ENCODE measurements at regions not wholly inside any gene's neighbourhood (a gene's known extent, or its start where the extent isn't known, plus 50 kb on each side); places are given as distances from the start of the nearest gene placed in this dataset.

GRCh38 chr16:73584157-73584556 lies 536.2 kb upstream of the ZFHX3 start:
- TF ChIP-seq POLR2A (IDR thresholded peaks at IDR 0.05; ENCODE audit: low read length) (no peak), GATA1 (IDR thresholded peaks at IDR 0.05; ENCODE audit: low read depth, low read length) (no peak)
